ENCODE measurements at regions not wholly inside any gene's neighbourhood (a gene's known extent, or its start where the extent isn't known, plus 50 kb on each side); places are given as distances from the start of the nearest gene placed in this dataset.

DNA sequence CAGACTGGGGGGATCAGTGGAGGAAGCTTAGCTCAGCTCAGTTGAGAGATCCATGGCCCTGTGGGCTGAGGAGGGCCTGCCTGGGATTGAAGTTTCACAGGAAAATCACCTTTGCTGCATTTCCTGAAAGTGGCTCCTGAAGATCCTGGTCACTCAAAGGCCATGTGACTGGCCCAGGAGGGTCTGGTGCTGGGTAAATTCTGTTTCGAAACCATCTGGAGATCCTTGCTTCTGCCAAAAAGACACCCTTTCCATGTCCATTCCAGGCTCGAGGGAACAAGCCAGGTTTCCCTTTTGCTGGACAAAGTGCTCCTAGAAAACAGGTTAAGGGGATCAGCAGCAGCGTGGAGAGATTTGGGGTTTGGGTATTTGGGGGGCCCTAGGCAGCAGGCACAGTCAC lies 293.3 kb downstream of the ZNF536 start:
- TF ChIP-seq, protein P1, sequence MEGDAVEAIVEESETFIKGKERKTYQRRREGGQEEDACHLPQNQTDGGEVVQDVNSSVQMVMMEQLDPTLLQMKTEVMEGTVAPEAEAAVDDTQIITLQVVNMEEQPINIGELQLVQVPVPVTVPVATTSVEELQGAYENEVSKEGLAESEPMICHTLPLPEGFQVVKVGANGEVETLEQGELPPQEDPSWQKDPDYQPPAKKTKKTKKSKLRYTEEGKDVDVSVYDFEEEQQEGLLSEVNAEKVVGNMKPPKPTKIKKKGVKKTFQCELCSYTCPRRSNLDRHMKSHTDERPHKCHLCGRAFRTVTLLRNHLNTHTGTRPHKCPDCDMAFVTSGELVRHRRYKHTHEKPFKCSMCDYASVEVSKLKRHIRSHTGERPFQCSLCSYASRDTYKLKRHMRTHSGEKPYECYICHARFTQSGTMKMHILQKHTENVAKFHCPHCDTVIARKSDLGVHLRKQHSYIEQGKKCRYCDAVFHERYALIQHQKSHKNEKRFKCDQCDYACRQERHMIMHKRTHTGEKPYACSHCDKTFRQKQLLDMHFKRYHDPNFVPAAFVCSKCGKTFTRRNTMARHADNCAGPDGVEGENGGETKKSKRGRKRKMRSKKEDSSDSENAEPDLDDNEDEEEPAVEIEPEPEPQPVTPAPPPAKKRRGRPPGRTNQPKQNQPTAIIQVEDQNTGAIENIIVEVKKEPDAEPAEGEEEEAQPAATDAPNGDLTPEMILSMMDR (IDR thresholded peaks at IDR 0.05) = peak in 1 of 7 experiments; percentile 7
- no peak for TF ChIP-seq POLR2A (IDR thresholded peaks at IDR 0.05)

All from body of pancreas (tissue), 4 donors.